Panc1 (cell line): ENCODE measurements at regions not wholly inside any gene's neighbourhood (a gene's known extent, or its start where the extent isn't known, plus 50 kb on each side); places are given as distances from the start of the nearest gene placed in this dataset.
"Not testable (repeated sequence)": the region's sequence is repeated elsewhere in the genome, so short reads cannot be mapped to it uniquely, and the experiment has no call there.

ENCODE experiments used
- ATAC-seq: fragments of 200-7000 bp; cut with Tn5 transposase; 2 replicates; pipeline ENCODE4 v1.9.1; 2020; ENCODE audit warnings: mild to moderate bottlenecking, moderate library complexity
- BruUV-seq: library from RNA; stranded (reverse); fragments of 400-500 nt; replicated peaks from 2 replicates; lab custom pipeline; 2021; lab: Mats Ljungman, UMichigan
- CTCF ChIA-PET: fragments of 300-600 bp; sonication (Branson Sonifier 250); formaldehyde crosslinking; loops from one replicate; lab custom pipeline; 2022; ENCODE audit warnings: antibody characterized with exemption; lab: Charles Lee
- POLR2A ChIA-PET: fragments of 300-600 bp; sonication (Branson Sonifier 250); formaldehyde crosslinking; loops from one replicate; lab custom pipeline; 2022; ENCODE audit warnings: antibody characterized with exemption; lab: Charles Lee
- DNase-seq: peaks from one replicate; pipeline ENCODE4 v3.0.0-alpha.2; 2010; ENCODE audit warnings: low read depth, low spot score
- H3K27ac ChIP-seq: 2 replicates; pipeline ENCODE4 v1.5.1; 2011; ENCODE audit warnings: mild to moderate bottlenecking, low read length, inconsistent platforms
- H3K27me3 ChIP-seq: fragments of 200-500 bp; sonication (Bioruptor generic); 2 replicates; pipeline ENCODE4 v1.6.0; 2014; ENCODE audit warnings: low read length, inconsistent platforms; ENCODE audit not compliant: control insufficient read depth, insufficient read depth
- H3K36me3 ChIP-seq: fragments of 200-500 bp; sonication (Bioruptor generic); 2 replicates; pipeline ENCODE4 v1.5.1; 2014; ENCODE audit warnings: inconsistent platforms, mild to moderate bottlenecking, low read length, moderate library complexity; ENCODE audit not compliant: control insufficient read depth, insufficient read depth
- H3K4me1 ChIP-seq: 2 replicates; pipeline ENCODE4 v1.5.1; 2011; ENCODE audit warnings: inconsistent platforms, mild to moderate bottlenecking, low read length, moderate library complexity; ENCODE audit not compliant: control insufficient read depth, insufficient read depth
- H3K4me3 ChIP-seq, 2 experiments: 2 replicates each; pipeline ENCODE4 v1.5.1; 2011 to 2012; ENCODE audit warnings: low read depth in 2 of 2, low read length in 2 of 2, mild to moderate bottlenecking in 2 of 2, inconsistent platforms in 1 of 2, moderate library complexity in 1 of 2
- H3K9me3 ChIP-seq: fragments of 200-500 bp; sonication (Bioruptor generic); 2 replicates; pipeline ENCODE4 v1.5.1; 2014; ENCODE audit warnings: low read depth, mild to moderate bottlenecking, inconsistent platforms, low read length, moderate library complexity; ENCODE audit not compliant: control insufficient read depth, insufficient read depth
- in situ Hi-C: cut with HindIII; loops from 2 replicates; pipeline ENCODE4 v1.10.0; 2016; ENCODE audit warnings: low sequenced_read_pairs, low pct_unique_long_range_greater_than_20kb
- intact Hi-C: fragments of 100-400 bp; cut with micrococcal nuclease; formaldehyde crosslinking; loops from one replicate; pipeline ENCODE4 v1.10.0; 2022; ENCODE audit not compliant: unreplicated experiment

DNA sequence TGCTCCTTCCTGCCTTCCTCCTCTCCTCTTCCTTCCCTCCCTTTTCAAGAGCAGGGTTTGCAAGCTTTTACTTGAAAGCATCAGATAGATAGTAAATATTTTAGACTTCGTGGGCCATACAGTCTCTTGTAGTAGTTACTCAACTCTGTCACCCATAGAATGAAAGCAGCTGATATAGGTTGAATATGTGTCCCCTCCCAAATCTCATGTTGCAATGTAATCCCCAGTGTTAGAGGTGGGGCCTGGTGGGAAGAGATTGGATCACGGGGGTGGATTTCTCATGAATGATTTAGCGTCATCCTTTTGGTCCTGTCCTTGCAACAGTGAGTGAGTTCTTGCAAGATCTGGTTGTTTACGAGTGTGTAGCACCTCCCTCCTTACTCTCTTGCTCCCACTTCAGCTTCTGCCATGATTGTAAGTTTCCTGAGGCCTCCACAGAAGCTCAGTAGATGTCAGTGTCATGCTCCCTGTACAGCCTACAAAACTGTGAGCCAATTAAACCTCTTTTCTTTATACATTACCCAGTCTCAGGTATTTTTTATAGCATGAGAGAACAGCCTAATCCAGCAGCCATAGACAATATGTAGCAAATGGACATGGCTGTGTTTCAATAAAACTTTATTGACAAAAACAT is 124.7 kb downstream of the ART5 start:
- H3K9me3 ChIP-seq, H3K36me3 ChIP-seq, POLR2A ChIA-PET, intact Hi-C loops, BruUV-seq, ATAC-seq, in situ Hi-C loops, DNase-seq, H3K4me3 ChIP-seq, H3K27ac ChIP-seq, H3K27me3 ChIP-seq, H3K4me1 ChIP-seq, CTCF ChIA-PET: not testable (repeated sequence)

DNA sequence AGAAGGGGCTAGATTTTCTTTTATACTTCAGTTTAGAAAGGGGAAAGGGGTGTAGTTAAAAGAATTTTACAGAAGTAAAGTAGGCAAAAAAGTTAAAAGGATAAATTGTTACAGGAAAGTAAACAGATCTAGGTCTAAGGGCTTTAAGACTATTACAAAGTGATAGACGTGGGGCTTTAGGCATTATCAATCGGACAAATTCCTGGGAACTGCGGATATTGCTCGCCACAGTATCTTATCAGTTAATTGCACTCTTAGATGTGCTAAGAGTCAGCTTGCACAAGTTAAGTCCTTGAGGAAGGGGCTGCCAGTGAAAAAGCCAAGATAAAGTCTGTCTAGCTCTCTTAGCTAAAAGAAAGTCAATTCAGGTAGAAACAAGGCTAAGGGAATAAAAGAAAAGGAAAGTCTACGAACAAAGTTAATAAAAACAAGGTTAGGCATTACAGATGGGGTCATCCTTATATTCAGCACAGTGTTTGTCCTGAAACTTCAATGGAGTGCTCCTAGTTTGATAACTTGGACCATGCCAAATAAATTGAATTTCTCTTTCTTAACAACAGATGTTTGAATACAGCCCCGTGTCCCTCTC is 125.4 kb downstream of the ART5 start:
- H3K27ac ChIP-seq, BruUV-seq, H3K27me3 ChIP-seq, H3K4me3 ChIP-seq, intact Hi-C loops, H3K9me3 ChIP-seq, CTCF ChIA-PET, POLR2A ChIA-PET, H3K36me3 ChIP-seq, ATAC-seq, H3K4me1 ChIP-seq, in situ Hi-C loops, DNase-seq: not testable (repeated sequence)

- in situ Hi-C loops, intact Hi-C loops, H3K36me3 ChIP-seq, H3K27me3 ChIP-seq, H3K27ac ChIP-seq, CTCF ChIA-PET, BruUV-seq, H3K4me1 ChIP-seq, DNase-seq, ATAC-seq, H3K9me3 ChIP-seq, H3K4me3 ChIP-seq: not testable (repeated sequence)
- POLR2A ChIA-PET = interaction anchor here (0.6 kb wide), 1 partner anchor 143 kb away, joined by 16 read pairs; no protein-coding TSS in a partner anchor
Observed at GRCh38 chr11:3514635-3515424, 127.0 kb downstream of the ART5 start.

GRCh38 chr11:3513311-3513710 is 128.5 kb downstream of the ART5 start:
- in situ Hi-C loops, intact Hi-C loops, ATAC-seq, H3K27me3 ChIP-seq, POLR2A ChIA-PET, CTCF ChIA-PET, H3K36me3 ChIP-seq, DNase-seq, BruUV-seq, H3K4me1 ChIP-seq, H3K9me3 ChIP-seq, H3K27ac ChIP-seq, H3K4me3 ChIP-seq: not testable (repeated sequence)

- CTCF ChIA-PET, intact Hi-C loops, POLR2A ChIA-PET, H3K9me3 ChIP-seq, H3K4me1 ChIP-seq, in situ Hi-C loops, BruUV-seq, ATAC-seq, H3K27me3 ChIP-seq, H3K36me3 ChIP-seq, DNase-seq, H3K4me3 ChIP-seq, H3K27ac ChIP-seq: not testable (repeated sequence)
Observed at GRCh38 chr11:3512751-3513150, 129.0 kb downstream of the ART5 start.

- ATAC-seq, H3K27me3 ChIP-seq, DNase-seq, in situ Hi-C loops, H3K9me3 ChIP-seq, BruUV-seq, POLR2A ChIA-PET, CTCF ChIA-PET, intact Hi-C loops, H3K4me3 ChIP-seq, H3K27ac ChIP-seq, H3K36me3 ChIP-seq, H3K4me1 ChIP-seq: not testable (repeated sequence)
Observed at GRCh38 chr11:3512133-3512703, 129.6 kb downstream of the ART5 start.
